AG10803 (cell line): ENCODE measurements at regions not wholly inside any gene's neighbourhood (a gene's known extent, or its start where the extent isn't known, plus 50 kb on each side); places are given as distances from the start of the nearest gene placed in this dataset.

Experiments used
- DNase-seq: peaks from one replicate; pipeline ENCODE4 v3.0.0; 2010; ENCODE audit warnings: low read depth
- H3K4me3 ChIP-seq: 2 replicates; pipeline ENCODE4 v1.5.1; 2011; ENCODE audit warnings: mild to moderate bottlenecking, low read length, control low read depth
- TF ChIP-seq, protein P1 (sequence below): conservative IDR thresholded peaks from 2 replicates; pipeline ENCODE4 v1.5.1; 2011; ENCODE audit warnings: mild to moderate bottlenecking, low read length, control low read depth, inconsistent platforms

DNA sequence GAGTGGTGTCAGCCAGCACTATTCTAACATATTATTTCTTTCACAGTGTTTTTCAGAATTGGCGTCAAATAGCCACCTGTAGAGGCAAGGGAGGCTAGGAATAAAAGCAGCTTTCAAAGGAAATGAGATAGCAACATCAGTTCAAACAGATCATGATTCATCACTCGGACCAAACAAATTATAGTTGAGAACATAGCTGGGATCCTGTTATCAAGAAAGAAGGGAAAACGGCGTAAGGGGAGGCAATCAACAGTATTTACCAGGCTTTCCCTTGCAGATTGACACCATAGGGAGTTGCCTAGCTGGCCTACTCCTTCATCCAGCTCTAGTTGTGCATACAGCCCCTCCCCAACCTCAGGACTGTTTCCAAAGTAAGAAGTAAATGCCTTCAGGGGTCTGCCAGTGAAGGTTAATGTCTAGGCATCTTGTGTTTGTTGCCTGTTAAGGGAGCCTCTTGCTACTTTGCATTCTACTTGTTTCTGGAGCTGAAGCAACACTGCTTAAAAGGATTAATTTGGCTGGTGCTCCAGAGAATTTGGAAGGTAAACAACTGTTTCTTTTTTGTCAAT lies 286.5 kb downstream of the NSUN3 start:
- no peak for DNase-seq
- H3K4me3 ChIP-seq: no peak overlapping the region
- TF ChIP-seq, protein P1, sequence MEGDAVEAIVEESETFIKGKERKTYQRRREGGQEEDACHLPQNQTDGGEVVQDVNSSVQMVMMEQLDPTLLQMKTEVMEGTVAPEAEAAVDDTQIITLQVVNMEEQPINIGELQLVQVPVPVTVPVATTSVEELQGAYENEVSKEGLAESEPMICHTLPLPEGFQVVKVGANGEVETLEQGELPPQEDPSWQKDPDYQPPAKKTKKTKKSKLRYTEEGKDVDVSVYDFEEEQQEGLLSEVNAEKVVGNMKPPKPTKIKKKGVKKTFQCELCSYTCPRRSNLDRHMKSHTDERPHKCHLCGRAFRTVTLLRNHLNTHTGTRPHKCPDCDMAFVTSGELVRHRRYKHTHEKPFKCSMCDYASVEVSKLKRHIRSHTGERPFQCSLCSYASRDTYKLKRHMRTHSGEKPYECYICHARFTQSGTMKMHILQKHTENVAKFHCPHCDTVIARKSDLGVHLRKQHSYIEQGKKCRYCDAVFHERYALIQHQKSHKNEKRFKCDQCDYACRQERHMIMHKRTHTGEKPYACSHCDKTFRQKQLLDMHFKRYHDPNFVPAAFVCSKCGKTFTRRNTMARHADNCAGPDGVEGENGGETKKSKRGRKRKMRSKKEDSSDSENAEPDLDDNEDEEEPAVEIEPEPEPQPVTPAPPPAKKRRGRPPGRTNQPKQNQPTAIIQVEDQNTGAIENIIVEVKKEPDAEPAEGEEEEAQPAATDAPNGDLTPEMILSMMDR: no peak

DNA sequence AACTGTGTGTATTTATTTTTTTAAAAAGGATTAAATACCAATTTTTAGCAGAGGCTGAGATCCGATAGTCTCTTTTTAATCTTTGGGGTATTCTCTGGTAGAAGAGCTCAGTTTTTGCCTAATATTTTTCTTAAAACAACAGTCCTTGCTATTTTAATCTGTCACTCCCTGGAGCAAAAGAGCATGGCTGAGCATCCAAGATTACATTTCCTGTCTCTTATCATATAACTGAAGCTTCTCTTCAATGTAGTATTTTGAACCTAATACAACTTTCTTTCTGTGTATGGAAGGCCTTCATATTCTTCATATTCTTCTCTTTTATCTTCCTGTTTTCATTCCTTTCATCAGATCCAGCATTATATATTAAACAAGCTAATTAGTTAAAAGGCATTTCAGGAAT lies 293.7 kb downstream of the NSUN3 start:
- H3K4me3 ChIP-seq: no peak overlapping the region
- TF ChIP-seq, protein P1: no peak
- no peak for DNase-seq

DNA sequence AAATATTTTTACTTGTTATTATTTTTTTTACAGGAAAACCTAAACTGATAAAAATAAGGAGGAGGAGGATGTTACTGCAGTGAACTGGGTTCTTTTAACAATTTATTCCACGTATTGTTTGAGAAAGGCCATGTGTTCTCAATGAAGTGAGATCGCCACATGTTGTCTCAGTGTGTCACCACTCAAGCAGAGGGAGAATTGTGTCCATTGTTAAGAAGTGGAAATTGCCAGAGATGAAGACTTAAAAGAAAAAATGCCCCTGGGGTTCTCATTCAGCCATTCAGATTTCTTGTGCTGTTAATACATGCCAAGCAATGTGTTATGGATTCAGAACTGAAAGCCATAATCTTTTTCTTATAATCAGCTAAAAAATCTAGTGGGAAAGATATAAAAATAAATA lies 297.1 kb downstream of the NSUN3 start:
- DNase-seq: no peak
- H3K4me3 ChIP-seq: no peak overlapping the region
- TF ChIP-seq, protein P1: no peak

DNA sequence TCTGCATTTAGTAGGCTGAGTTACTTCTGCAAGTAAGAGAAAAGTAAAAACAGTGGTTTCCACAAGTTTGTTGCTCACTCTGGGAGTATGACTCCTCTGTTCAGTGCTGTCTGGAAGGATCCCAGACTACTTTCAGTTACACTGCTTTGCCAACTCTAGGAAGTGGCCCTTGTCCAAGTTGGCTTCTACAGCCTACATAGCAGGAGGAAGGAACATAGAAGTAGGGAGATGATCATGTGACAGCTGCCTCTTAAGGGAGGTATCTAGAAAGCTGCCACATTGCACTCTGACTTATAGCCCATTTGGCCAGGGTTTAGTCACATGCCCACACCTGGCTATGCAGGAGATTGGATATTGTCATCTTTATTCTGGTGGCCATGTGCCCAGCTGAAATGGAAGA lies 298.1 kb downstream of the NSUN3 start:
- DNase-seq: peak; percentile 1
- no peak overlapping the region for H3K4me3 ChIP-seq
- TF ChIP-seq, protein P1: no peak

DNA sequence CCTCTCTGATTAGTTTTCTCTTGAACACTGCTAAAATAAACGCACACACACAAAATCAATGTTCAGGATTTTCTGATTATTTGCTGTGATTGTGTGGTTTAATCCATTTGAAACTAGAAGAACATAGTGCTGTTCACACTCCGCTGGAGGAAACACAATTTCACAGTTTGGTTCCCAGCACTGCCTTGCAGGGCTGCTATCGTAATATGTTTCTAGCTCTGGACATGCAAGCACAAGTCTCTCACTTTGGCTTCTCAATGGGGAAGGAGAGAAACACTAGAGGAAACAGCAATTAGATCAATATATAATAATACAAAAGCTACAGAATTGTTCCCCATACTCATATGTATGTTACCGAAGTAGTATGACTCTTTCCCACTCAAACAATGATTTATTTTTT lies 299.5 kb downstream of the NSUN3 start:
- no peak for DNase-seq
- TF ChIP-seq, protein P1: no peak
- no peak overlapping the region for H3K4me3 ChIP-seq

DNA sequence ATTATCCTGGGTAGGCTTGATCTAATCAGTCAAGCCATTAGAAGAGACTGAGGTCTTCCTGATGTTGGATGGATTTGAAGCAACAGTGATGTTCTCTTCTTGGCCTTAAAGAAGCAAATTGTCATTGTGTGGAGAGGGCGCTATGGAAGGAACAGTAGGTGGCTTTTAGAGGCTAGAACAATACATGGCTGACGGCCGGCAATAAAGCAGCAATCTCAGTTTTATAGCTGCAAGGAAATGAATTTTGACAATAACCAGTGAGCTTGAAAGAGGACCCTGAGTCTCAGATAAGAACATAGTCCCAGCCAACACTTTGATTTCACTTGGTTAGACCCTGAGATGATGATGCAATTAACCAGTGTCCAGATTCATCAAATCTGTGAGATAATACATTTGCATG lies 302.1 kb downstream of the NSUN3 start:
- no peak overlapping the region for H3K4me3 ChIP-seq
- DNase-seq: no peak
- TF ChIP-seq, protein P1: no peak

DNA sequence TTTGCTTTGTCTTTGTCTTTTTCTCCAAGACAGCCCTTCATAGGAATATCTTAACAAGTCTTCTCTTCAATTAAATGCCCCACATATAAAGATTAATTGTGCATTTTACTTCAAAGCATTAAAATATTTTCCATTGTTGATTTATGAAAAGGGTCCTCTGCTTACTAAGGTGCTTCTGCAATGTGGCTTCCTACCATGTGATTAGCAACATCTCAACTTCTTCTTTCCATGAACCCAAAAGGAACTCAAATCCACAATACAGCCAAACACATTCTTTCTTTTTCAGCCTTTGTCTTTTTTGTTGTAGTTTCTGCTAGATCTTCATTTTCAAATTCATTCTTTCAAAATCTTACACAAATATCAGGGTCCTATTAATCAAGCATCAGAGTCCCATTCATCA lies 309.2 kb downstream of the NSUN3 start:
- TF ChIP-seq, protein P1: no peak
- no peak for DNase-seq

More for the DNA sequence above, 309.2 kb downstream of the NSUN3 start:
- H3K4me3 ChIP-seq: no peak overlapping the region
